ENCODE measurements at regions not wholly inside any gene's neighbourhood (a gene's known extent, or its start where the extent isn't known, plus 50 kb on each side); places are given as distances from the start of the nearest gene placed in this dataset.

- Histone ChIP-seq H4K20me1 (ENCODE audit: control insufficient read depth, extremely low read depth, insufficient read depth, low read length) (peaks cover 2% of the 10 kb centered on the region), H3K4me3 (ENCODE audit: control insufficient read depth in 2 of 3, extremely low read depth in 1 of 3, insufficient read depth in 2 of 3, low read depth in 1 of 3, low read length in 3 of 3) (no peak overlapping the region), H3K4me2 (ENCODE audit: control insufficient read depth, extremely low read depth, insufficient read depth, low read depth, low read length) (no peak overlapping the region), H3K9me3 (ENCODE audit: control insufficient read depth, low read depth, low read length) (no peaks in the 10 kb centered on the region), H3K4me1 (ENCODE audit: control insufficient read depth, extremely low read depth, insufficient read depth, low read length) (no peaks in the 10 kb centered on the region), H3K9ac (ENCODE audit: control insufficient read depth, extremely low read depth, insufficient read depth, low read length) (no peak overlapping the region), H3K79me2 (ENCODE audit: control insufficient read depth, insufficient read depth, low read length) (no peaks in the 10 kb centered on the region), H2AFZ (ENCODE audit: control insufficient read depth, low read length) (no peak overlapping the region), H3K27ac (ENCODE audit: control insufficient read depth, insufficient read depth, low read length) (no peak overlapping the region), H3K9me1 (ENCODE audit: control insufficient read depth, extremely low read depth, insufficient read depth, low read length) (no peaks in the 10 kb centered on the region), H3K27me3 (ENCODE audit: control insufficient read depth, extremely low read depth, insufficient read depth, low read length) (peaks cover 7% of the 10 kb centered on the region), H3K36me3 (ENCODE audit: control insufficient read depth in 2 of 2, extremely low read depth in 1 of 2, insufficient read depth in 2 of 2, low read length in 2 of 2) (no peaks in the 10 kb centered on the region)
- DNase-seq (ENCODE audit: low read depth, low spot score): no peak
- TF ChIP-seq EZH2 (IDR thresholded peaks at IDR 0.05; ENCODE audit: low read length): no peak
- TF ChIP-seq, protein P1, sequence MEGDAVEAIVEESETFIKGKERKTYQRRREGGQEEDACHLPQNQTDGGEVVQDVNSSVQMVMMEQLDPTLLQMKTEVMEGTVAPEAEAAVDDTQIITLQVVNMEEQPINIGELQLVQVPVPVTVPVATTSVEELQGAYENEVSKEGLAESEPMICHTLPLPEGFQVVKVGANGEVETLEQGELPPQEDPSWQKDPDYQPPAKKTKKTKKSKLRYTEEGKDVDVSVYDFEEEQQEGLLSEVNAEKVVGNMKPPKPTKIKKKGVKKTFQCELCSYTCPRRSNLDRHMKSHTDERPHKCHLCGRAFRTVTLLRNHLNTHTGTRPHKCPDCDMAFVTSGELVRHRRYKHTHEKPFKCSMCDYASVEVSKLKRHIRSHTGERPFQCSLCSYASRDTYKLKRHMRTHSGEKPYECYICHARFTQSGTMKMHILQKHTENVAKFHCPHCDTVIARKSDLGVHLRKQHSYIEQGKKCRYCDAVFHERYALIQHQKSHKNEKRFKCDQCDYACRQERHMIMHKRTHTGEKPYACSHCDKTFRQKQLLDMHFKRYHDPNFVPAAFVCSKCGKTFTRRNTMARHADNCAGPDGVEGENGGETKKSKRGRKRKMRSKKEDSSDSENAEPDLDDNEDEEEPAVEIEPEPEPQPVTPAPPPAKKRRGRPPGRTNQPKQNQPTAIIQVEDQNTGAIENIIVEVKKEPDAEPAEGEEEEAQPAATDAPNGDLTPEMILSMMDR (optimal IDR thresholded peaks at IDR 0.05 in 1 of 3, IDR thresholded peaks at IDR 0.05 in 1 of 3, conservative IDR thresholded peaks at IDR 0.05 in 1 of 3; ENCODE audit: extremely low read depth in 1 of 3, insufficient read depth in 2 of 3, low read length in 3 of 3): no peak
- FAIRE-seq: no peak
- dilution Hi-C loops (cut with MboI; ENCODE audit: extremely low pct_ligation_motif_present, low sequenced_read_pairs): no loop called here
Observed at GRCh38 chr1:11417162-11417561, 61.8 kb upstream of the DISP3 start.

GRCh38 chr1:11418056-11418455 is 60.9 kb upstream of the DISP3 start:
- FAIRE-seq: no peak
- Histone ChIP-seq H3K27ac (ENCODE audit: control insufficient read depth, insufficient read depth, low read length) (no peak overlapping the region), H3K9me1 (ENCODE audit: control insufficient read depth, extremely low read depth, insufficient read depth, low read length) (no peaks in the 10 kb centered on the region), H3K4me3 (ENCODE audit: control insufficient read depth in 2 of 3, extremely low read depth in 1 of 3, insufficient read depth in 2 of 3, low read depth in 1 of 3, low read length in 3 of 3) (no peak overlapping the region), H3K9me3 (ENCODE audit: control insufficient read depth, low read depth, low read length) (no peaks in the 10 kb centered on the region), H3K36me3 (ENCODE audit: control insufficient read depth in 2 of 2, extremely low read depth in 1 of 2, insufficient read depth in 2 of 2, low read length in 2 of 2) (no peaks in the 10 kb centered on the region), H3K4me1 (ENCODE audit: control insufficient read depth, extremely low read depth, insufficient read depth, low read length) (no peaks in the 10 kb centered on the region), H4K20me1 (ENCODE audit: control insufficient read depth, extremely low read depth, insufficient read depth, low read length) (peaks cover 2% of the 10 kb centered on the region), H3K4me2 (ENCODE audit: control insufficient read depth, extremely low read depth, insufficient read depth, low read depth, low read length) (no peak overlapping the region), H3K9ac (ENCODE audit: control insufficient read depth, extremely low read depth, insufficient read depth, low read length) (no peak overlapping the region), H3K79me2 (ENCODE audit: control insufficient read depth, insufficient read depth, low read length) (no peaks in the 10 kb centered on the region), H2AFZ (ENCODE audit: control insufficient read depth, low read length) (no peak overlapping the region), H3K27me3 (ENCODE audit: control insufficient read depth, extremely low read depth, insufficient read depth, low read length) (peaks cover 7% of the 10 kb centered on the region)
- TF ChIP-seq, protein P1 (optimal IDR thresholded peaks at IDR 0.05 in 1 of 3, IDR thresholded peaks at IDR 0.05 in 1 of 3, conservative IDR thresholded peaks at IDR 0.05 in 1 of 3; ENCODE audit: extremely low read depth in 1 of 3, insufficient read depth in 2 of 3, low read length in 3 of 3): no peak
- TF ChIP-seq EZH2 (IDR thresholded peaks at IDR 0.05; ENCODE audit: low read length): no peak
- no peak for DNase-seq (ENCODE audit: low read depth, low spot score)
- dilution Hi-C loops (cut with MboI; ENCODE audit: extremely low pct_ligation_motif_present, low sequenced_read_pairs): no loop called here
